NCI-H128 (cell line): ENCODE measurements at regions not wholly inside any gene's neighbourhood (a gene's known extent, or its start where the extent isn't known, plus 50 kb on each side); places are given as distances from the start of the nearest gene placed in this dataset.

ENCODE experiments used
- DNase-seq: peaks from one replicate; lab custom pipeline; 2025; ENCODE audit not compliant: unreplicated experiment; lab: John Stamatoyannopoulos, UW

DNA sequence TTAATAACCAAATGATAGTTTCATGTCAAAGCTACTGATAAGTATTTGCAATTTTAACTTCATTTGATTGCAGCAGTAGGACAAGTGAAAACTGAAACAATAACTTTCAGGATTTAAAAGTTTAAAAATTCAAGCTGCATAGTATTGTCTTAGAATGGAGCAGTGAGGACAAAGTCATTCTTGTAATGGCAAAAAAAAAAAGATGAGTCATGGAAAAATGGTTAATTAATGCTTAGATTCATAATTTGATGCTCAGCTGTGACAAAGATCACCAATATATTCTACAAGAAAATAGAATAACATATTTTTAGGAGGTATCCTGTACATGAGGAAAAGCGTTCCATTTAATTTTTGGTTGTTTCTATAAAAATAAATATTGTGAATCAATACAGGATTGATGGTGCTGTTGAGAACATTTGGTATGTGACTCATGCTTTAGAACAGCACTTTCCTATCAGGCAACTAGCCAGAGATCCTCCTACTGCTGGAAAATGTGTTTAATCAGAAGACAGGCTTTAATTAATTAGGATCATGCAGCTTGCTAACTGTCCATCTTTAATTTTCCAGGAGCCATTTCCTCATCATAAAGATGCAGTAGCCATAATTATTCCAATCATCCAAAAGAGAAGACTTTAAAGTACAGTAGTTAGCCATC is 239.0 kb upstream of the MMADHC start:
- no peak for DNase-seq

DNA sequence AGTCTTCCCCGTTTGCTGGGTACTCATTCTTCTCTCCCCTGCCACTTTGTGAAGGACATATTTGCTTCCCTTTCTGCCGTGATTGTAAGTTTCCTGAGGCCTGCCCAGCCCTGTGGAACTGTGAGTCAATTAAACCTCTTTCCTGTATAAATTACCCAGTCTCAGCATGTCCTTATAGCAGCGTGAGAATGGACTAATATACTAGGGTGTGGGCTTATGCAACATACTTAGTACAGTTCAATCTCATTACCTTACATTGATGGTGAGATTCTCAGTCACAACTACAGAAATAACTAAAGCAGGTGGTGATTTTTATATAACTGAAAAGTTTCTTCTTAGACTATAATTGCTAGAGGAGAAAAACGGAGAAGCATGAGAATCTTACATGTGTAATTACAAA is 237.9 kb upstream of the MMADHC start:
- no peak for DNase-seq

DNA sequence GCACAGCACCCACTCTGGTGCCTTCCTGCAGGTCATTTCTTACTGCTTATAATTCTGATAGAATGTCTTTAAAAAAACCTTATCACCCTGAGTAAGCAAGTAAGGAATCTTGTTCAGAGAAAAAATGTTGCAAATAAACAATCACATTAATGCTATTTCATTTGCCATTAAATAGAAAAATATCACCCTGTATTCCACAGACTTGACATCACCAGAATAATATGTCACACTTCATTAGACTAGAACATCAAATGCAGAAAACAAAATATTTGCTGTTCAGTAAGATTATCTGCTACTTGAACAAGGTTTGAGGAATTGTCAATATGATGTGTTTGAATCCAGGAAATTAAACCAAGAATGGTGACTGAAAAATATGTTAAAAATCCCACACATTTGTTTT is 236.6 kb upstream of the MMADHC start:
- no peak for DNase-seq

DNA sequence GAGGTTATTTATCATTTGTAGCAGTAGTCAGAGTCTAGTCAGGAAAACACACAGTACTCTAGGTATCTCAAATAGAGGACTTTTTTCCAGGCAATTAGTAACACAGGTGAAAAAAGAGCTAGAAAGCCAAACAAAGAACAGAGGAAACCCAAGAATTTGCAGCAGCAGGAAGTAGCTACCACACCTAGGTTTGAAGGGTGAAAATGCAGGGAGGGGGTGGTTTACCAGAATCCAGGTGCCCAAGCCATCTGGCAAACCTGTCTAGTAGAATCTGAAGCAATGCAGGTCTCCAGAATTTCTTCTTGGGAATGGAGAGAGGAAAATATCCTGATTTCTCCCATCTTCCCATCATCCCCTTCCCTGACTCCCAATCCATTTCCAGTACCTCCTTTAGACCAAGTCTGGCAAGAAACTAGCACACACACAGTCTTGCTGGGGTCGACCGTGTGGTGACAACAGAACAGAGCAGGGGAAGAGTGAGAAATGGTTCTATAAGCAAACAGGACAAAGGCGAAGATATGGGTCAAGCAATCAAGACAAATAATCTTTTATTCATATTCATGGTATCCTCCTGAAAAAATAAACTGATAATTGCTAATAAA is 231.9 kb upstream of the MMADHC start:
- no peak for DNase-seq

DNA sequence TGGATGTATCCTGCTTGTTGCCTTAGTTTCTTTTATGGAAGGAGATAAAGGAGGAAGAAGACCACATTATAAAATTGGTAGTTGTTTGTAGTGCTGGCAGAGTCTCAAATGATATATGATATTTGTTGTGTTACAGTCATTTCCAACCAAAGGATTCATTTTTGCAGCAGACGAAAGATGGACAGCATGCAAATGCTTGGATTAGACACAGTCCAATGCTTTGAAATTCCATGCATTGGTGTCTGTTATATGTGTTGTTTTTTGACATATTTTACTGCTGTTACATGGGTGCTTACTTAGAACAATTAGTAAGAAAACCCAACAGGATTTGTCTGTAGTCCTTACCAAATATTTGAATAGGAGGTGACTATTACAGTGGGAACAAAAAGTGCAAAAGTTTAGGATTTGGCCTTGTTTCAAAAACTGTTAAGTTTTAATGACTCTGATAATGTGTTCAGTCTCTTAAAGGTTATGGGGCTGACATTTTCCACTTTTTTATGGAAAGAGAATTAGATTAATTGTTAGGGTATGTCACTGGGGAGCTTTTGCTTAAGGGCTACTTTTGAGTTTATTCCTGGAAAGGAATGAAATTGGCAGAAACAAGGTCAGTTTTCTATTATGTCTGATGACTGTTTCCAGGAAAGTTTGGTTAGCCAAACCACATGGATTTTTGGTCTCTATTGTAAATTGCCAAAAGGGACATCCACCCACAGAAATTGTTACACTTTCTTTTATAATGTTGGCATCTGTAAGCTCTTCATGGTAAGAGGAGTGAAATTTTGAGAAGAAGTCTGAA is 229.4 kb upstream of the MMADHC start:
- no peak for DNase-seq

DNA sequence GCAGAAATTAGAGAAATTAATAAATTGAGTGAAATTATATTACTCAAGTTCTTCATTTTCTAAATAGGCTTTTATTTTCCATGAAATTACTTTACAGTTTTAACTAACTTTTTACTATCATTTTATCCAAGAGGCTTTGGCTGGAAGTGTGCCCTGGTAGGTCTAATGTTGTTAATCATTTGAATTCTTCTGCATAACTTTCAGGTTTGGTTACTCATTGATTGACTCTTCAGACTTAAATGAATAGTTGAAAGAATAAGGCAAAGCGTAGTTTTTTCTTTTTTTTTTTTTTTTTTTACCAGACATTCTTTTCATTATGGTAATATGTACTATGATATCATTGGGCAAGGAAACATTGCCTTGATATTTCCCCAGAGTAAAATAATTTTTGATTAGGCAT is 228.4 kb upstream of the MMADHC start:
- no peak for DNase-seq

DNA sequence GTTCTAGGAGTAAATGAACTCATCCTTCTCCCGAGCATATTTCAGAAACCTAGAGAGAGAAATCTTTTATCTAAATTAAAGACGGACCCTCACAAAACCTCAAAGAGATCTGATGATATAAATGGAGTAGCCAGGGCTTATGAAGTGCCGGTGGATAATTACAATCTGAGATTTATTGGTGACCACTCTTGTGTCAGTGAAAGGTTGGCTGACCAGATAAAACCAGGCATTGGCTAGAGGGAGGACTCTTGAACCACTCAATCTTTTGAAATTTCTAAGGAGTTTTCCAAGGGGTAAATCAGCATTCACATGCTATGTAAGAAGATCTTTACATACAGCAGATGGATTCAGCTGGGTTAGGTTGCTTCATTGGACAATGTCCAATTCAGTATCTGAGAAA is 227.3 kb upstream of the MMADHC start:
- no peak for DNase-seq

DNA sequence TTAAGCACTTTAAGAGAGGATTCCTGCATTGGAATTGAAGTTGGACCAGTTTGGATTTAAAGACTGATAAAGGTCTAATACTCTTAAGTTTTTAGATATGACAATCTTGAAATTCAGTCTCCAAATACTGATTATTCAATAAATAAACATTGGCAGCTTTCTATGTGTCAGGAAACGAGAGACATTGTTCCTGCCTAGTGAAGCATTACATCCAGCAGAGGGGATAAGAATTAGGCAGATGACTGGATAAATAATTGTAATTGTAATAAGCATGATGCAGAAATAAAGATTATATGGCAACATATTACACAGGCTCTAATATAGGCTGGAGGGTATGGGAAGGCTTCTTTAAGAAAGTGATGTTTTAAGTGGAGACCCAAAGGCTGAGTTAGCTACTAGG is 226.5 kb upstream of the MMADHC start:
- no peak for DNase-seq

DNA sequence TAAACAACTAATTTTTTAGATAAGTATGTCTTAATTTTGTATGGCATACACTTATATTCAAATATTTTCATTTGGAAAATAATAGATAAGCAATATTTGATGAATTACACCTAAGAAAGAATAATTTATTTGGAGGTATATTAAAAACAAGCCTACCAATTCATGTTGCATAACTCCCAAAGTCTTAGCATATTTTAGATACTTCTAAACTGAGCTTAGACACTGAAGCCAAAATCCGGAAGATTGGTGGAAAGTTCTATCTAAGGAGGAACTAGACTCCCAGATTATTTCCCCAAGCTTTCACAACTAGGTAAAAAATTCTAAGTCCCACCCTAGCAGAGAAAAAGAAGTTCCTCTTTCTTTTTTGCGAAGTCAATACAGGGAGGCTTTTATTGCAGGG is 221.0 kb upstream of the MMADHC start:
- no peak for DNase-seq

DNA sequence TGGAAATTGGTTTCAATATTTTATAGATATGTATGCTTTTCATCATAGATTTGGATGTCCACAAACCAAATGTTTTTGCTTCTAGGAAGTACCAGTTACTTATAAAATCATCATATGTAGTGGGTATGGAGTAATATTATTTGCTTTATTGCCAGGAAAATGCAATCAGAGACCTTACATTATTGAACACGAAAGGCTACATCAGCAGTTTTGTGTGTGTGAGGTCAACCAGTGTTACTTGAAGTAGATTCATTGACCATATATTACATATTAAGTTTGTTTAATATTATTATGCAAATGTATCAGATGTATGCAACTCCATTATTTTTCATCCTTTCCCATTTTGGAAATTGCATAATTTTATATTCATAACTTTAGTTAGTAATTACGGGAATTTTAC is 219.1 kb upstream of the MMADHC start:
- DNase-seq, result no peak

DNA sequence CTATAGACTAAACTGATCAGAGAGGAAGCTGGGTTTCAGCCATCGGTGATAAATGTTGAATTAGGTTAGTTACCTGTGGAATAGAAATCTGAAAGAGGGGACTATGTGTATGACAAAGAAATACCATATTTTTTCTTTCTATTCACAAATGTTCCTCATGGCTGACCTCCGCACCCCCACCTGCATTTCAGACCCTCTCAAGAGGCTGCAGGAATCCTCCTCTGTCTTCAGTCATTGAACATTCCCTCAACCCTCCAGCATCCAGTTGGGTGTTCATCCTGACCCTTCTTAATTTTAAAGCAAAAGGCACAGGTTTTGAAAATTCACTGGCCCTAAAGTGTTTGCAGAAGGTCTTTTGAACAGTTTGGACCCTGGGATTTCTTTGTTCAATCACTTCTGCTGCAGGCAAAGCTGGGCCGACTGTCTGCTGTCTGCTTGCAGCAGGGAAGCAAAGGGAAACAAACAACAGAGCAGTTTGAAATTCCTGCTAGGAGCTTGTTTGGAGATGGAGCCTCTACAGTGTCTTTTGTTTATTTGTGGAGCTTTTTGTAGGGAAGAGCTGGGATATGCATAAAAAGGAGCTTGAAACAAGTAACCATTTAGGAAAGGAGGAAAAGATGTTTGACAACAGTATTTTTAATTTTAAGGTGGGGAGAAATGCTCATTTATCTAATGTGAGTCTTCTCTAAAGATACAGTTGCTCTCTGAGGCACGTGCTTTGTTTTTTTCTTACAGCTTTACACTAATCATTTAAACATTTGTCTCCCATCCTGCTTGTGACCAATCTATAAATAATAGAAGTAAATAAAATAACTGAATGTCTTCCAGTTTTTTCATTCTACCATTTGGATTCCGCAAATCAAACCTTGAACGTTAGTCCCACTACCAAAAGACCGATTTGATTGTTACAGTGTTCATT is 213.3 kb upstream of the MMADHC start:
- DNase-seq, result no peak

DNA sequence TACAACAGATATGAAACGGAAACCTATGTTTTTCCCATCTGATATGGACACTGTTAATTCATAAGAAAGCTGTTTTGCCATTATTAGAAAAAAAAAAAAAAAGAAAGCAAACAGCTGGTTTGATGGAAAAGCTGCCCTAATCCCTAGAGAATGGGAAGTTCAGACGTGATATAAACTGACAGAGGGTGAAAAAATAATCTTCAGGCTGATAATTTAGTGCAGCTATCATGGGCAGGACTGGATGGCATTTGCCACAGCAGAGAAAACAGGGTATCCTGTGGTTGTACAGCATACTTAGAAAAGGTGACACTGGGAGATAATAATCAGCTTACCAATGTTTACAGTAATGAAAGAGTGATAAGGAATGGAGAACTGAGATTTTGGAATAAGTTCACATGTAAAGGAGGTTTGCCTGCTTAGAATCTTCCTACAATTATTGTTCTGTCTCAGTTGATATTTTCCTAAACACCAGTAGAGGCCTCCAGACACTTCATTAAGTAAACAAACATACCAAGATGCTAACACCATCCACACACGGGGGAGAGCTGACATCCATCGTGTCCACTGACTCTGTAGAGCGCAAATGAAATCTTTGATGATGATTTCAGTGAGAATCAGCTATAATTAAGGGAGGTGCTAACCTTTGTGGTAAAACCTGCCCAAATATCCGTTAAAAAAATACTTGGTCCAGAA is 211.6 kb upstream of the MMADHC start:
- no peak for DNase-seq

DNA sequence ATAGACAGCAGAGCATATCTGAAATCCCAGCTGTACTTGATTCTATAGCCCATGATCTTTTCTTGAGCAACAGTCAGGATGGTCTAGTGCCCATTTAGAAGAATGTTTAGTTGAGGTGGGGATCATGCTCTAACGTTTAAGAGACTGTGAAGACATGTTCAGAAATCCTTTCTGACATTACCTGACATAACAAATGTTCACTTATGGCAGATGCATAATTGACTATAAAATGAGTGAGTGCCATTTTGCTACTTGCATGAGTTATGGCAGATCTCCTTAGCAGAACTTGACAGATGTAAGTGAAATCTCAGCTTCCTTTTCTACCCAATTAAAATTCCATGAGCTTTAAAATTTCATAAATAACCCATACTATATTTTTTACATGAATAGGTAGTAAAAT is 209.5 kb upstream of the MMADHC start:
- no peak for DNase-seq

DNA sequence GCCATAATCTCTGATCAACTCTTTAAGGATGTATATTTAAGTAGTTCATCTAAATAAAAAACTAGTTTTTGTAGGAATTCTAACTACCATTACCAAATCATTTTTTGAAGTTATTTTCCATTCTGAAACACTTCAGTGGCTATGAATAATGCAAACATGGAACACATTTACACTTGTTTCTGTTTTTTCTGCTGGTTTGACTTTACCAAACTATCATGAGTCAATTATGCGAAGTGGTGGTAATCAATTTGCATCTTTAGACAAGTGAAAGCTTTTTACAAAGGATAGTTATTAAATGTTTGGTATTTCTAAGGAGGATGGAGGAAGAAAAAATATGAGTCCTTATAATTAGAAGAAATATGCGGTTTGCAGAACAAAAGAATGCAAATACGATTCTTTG is 202.0 kb upstream of the MMADHC start:
- no peak for DNase-seq

DNA sequence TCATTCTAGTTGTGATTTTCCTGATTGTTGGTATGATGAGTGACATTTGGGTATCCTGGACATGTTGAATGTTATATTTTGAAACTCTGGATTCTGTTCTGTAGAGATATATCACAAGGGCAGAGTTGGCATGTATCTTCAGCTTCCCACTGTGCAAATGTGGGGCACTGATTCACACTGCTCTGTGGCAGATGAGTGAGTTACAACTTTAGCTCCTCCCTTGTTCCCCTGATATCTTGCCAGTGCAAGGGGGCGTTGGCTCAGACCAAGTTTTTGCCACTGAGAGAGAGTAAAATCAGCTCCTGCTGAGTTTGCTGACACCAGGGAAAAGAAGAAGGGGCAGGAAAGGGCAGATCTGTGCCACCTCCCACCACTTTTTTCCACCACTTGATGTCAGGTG is 199.6 kb upstream of the MMADHC start:
- no peak for DNase-seq

DNA sequence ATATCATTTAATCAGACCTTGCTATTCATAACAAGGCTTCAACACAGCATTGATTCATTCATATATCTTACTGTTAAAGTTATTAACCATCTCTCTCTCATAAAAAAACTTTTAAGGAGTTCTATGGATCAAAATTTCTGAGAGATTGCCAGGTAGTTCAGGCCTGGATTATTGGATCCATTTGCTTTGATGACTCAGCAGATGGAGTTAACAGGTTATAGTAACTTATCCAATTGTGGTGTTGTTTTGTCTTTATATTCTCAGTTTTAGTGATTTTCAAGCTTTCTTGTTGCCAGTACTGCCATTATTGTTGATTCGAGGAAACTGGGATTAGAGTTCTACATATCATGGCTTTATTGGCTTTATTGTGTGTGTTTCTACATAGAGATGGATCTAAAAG is 195.7 kb upstream of the MMADHC start:
- no peak for DNase-seq

DNA sequence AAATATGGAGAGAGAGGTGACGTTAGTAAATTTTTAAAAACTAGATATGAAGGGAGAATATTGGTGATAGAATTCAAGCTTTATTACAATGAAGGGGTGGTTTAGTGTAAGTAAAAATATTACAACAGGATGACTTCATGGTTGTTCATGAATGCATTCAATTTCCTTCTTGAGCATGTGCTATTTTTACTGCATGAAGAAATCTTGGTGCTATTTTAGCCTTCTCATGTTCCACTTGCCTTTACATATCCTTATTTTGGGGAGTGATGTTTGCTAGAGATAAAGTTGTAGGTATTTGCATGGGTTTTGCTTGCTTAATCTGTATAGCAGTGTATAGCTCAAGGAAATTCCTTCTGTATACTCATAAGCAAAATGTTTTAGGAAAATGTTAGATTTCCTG is 195.0 kb upstream of the MMADHC start:
- no peak for DNase-seq

DNA sequence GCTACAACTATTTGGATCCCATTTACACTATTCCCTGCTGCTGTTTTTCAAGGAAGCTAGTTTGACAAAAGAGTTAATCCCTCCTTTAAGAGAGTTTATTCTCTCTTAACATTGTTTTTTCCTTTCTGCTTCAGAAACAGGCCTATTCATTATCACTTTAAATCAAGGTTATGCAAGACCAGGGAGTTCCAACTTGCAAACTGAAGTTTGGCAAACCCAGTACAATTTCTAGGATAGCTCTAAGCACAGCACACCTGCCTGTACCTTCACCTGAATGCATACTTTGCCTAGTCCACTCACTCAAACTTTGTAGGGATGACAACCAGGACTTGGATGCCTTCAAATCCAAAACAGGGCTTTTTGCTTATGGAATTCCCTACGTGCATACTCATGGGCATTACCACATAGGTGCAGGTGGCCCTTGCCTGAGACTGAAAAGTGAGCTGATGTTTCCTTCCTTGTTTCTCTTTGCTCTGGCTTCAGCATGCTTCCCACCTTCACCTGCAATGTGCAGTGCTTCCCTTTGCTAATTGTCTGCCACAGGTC is 193.8 kb upstream of the MMADHC start:
- DNase-seq, result no peak

DNA sequence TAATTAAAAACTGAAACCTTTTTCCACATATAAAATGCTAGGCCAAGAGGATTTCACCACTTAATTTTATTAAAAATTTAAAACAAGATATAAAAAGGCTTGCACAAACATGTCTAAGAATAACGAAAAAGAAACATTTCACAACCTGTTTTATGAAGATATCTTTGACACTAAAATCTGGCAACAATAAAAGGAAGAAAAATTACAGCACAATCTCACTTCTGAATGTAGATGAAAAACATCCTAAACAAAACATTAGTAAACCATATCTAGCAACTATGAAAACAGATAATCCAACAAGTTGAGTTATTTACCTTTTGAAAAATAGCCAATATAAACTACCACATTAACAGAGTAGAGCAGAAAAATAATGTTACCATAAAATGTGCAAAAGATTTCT is 185.4 kb upstream of the MMADHC start:
- no peak for DNase-seq

DNA sequence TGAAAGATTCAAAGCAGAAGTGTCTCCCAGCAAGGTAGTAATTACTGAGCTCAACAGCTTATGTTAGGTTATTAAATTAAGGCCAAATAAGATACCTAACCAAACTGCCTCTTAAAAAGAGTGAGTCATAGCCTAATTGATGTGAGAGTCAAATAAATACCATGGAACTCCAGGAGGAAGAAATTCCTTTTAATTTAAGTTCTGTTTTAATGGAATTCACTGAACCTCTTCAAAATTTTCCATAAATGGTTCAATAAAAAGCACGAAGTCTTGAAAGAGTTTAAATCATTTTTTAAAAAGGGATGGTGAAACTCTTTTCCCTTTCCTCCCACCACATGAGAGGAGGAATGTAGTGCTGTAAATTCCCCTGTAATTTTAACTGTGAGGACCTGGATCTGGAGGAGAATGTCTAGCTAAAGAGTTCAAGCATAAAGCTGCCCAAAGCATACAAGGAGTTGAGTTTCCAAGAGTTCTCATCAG is 180.8 kb upstream of the MMADHC start:
- no peak for DNase-seq
